Neural cell (in vitro differentiated cells): ENCODE measurements at regions not wholly inside any gene's neighbourhood (a gene's known extent, or its start where the extent isn't known, plus 50 kb on each side); places are given as distances from the start of the nearest gene placed in this dataset.

Experiments used
- H2AFZ ChIP-seq: fragments of 200-600, 300-800 bp; sonication (generic), shearing (Covaris generic); 2 replicates; pipeline ENCODE4 v1.6.0; 2014; ENCODE audit warnings: low read depth, mild to moderate bottlenecking, antibody characterized with exemption, low read length, moderate library complexity
- H3F3A ChIP-seq: fragments of 200-600 bp; shearing (Covaris generic); 2 replicates; pipeline ENCODE4 v1.6.1; 2016; ENCODE audit warnings: mild to moderate bottlenecking, moderate library complexity, mixed read lengths, antibody characterized with exemption, low read length; ENCODE audit not compliant: insufficient read depth, poor library complexity, severe bottlenecking
- H3K27ac ChIP-seq: fragments of 200-600, 300-800 bp; sonication (generic), shearing (Covaris generic); 2 replicates; pipeline ENCODE4 v1.5.1; 2014; ENCODE audit warnings: mild to moderate bottlenecking, low read length, moderate library complexity
- H3K27me3 ChIP-seq: fragments of 300-800, 200-600 bp; sonication (generic), shearing (Covaris generic); 2 replicates; pipeline ENCODE4 v1.6.0; 2014; ENCODE audit warnings: mild to moderate bottlenecking, low read depth, low read length, moderate library complexity; ENCODE audit not compliant: insufficient read depth
- H3K36me3 ChIP-seq: fragments of 300-800, 200-600 bp; sonication (generic), shearing (Covaris generic); 2 replicates; pipeline ENCODE4 v1.5.1; 2014; ENCODE audit warnings: mild to moderate bottlenecking, antibody characterized with exemption, low read length, moderate library complexity; ENCODE audit not compliant: insufficient read depth
- H3K4me2 ChIP-seq: fragments of 300-800, 200-600 bp; sonication (generic), shearing (Covaris generic); 2 replicates; pipeline ENCODE4 v1.6.0; 2014; ENCODE audit warnings: mild to moderate bottlenecking, low read length
- H3K4me3 ChIP-seq: fragments of 300-800, 200-600 bp; sonication (generic), shearing (Covaris generic); 2 replicates; pipeline ENCODE4 v1.5.1; 2014; ENCODE audit warnings: mild to moderate bottlenecking, low read length, moderate library complexity
- H3K79me2 ChIP-seq: fragments of 200-600 bp; shearing (Covaris generic); replicated peaks from 2 replicates; pipeline ENCODE4 v1.6.0; 2014; ENCODE audit warnings: mild to moderate bottlenecking, low read length, moderate library complexity; ENCODE audit not compliant: insufficient read depth
- H3K9ac ChIP-seq: fragments of 300-800, 200-600 bp; sonication (generic), shearing (Covaris generic); 2 replicates; pipeline ENCODE4 v1.6.1; 2016; ENCODE audit warnings: mild to moderate bottlenecking, low read length, mixed read lengths
- H3K9me2 ChIP-seq: fragments of 200-600 bp; shearing (Covaris generic); 2 replicates; pipeline ENCODE4 v1.6.1; 2016; ENCODE audit warnings: mild to moderate bottlenecking, low read length, mixed read lengths; ENCODE audit not compliant: insufficient read depth
- H3K9me3 ChIP-seq: fragments of 200-600, 300-800 bp; sonication (generic), shearing (Covaris generic); 2 replicates; pipeline ENCODE4 v1.6.1; 2016; ENCODE audit warnings: mild to moderate bottlenecking, mixed run types, low read length, moderate library complexity, mixed read lengths
- H4K20me1 ChIP-seq: fragments of 200-600 bp; shearing (Covaris generic); 2 replicates; pipeline ENCODE4 v1.6.1; 2016; ENCODE audit warnings: mild to moderate bottlenecking, mixed run types; ENCODE audit not compliant: insufficient read depth
- EP300 ChIP-seq: fragments of 450-650 bp; conservative IDR thresholded peaks from 2 replicates; pipeline ENCODE4 v1.6.1; 2014; ENCODE audit warnings: antibody characterized with exemption, mild to moderate bottlenecking, moderate library complexity; ENCODE audit not compliant: poor library complexity, severe bottlenecking
- EZH2 ChIP-seq: fragments of 200-600, 300-800 bp; shearing (Covaris generic), sonication (generic); IDR thresholded peaks from 2 replicates; pipeline ENCODE4 v1.6.1; 2014; ENCODE audit warnings: antibody characterized with exemption, low read length, borderline replicate concordance, mild to moderate bottlenecking; ENCODE audit not compliant: insufficient read depth, poor library complexity, severe bottlenecking
- MXI1 ChIP-seq: fragments of 450-650 bp; conservative IDR thresholded peaks from 2 replicates; pipeline ENCODE4 v1.6.1; 2014; ENCODE audit warnings: antibody characterized with exemption, mild to moderate bottlenecking; ENCODE audit not compliant: poor library complexity, severe bottlenecking
- POLR2AphosphoS5 ChIP-seq: IDR thresholded peaks from 2 replicates; pipeline ENCODE4 v1.6.1; 2012
- RAD21 ChIP-seq: fragments of 450-650 bp; conservative IDR thresholded peaks from 2 replicates; pipeline ENCODE4 v1.6.1; 2014; ENCODE audit warnings: antibody characterized with exemption, mild to moderate bottlenecking, moderate library complexity
- SMC3 ChIP-seq: fragments of 450-650 bp; conservative IDR thresholded peaks from 2 replicates; pipeline ENCODE4 v1.6.1; 2014; ENCODE audit warnings: antibody characterized with exemption, mild to moderate bottlenecking, moderate library complexity; ENCODE audit not compliant: poor library complexity
- TAF1 ChIP-seq: IDR thresholded peaks from 2 replicates; pipeline ENCODE4 v1.6.1; 2012; ENCODE audit warnings: low read depth
- TF ChIP-seq, protein P1 (sequence below): IDR thresholded peaks from 2 replicates; pipeline ENCODE4 v1.6.1; 2012; ENCODE audit warnings: borderline replicate concordance
- TF ChIP-seq, protein P2 (sequence below): fragments of 450-650 bp; IDR thresholded peaks from 2 replicates; pipeline ENCODE4 v1.5.1; 2014; ENCODE audit warnings: antibody characterized with exemption, mild to moderate bottlenecking, moderate library complexity; ENCODE audit not compliant: poor library complexity, severe bottlenecking

DNA sequence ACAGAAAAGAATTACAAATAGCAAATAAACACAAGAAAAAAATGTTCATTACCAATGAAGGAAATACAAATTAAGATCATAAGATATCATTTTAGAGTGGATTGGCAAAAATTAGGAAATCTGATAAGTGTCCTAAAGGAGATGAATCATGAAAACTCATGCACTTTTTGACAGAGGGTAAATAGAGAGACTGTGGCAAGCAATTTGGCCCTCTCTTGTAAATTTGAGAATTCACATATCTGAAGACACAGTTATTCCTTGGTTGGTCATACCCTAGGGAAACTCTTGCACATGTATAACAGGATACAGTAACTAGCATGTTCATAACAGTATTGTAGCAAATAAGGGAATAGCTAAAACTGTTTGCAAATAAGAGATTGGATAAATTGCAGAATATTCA, 246.0 kb upstream of the GADL1 start:
- Histone ChIP-seq H3K4me2 (no peak overlapping the region), H3K27me3 (no peaks in the 10 kb centered on the region), H2AFZ (no peak overlapping the region), H3K4me3 (no peak overlapping the region), H3K9me2 (no peaks in the 10 kb centered on the region), H3K9ac (no peak overlapping the region), H3F3A (no peaks in the 10 kb centered on the region), H3K9me3 (no peaks in the 10 kb centered on the region), H3K79me2 (no peaks in the 10 kb centered on the region), H3K36me3 (no peaks in the 10 kb centered on the region), H3K27ac (no peak overlapping the region), H4K20me1 (no peaks in the 10 kb centered on the region)
- TF ChIP-seq EP300, result no peak
- TF ChIP-seq POLR2AphosphoS5, result no peak
- no peak for TF ChIP-seq MXI1
- TF ChIP-seq, protein P1, sequence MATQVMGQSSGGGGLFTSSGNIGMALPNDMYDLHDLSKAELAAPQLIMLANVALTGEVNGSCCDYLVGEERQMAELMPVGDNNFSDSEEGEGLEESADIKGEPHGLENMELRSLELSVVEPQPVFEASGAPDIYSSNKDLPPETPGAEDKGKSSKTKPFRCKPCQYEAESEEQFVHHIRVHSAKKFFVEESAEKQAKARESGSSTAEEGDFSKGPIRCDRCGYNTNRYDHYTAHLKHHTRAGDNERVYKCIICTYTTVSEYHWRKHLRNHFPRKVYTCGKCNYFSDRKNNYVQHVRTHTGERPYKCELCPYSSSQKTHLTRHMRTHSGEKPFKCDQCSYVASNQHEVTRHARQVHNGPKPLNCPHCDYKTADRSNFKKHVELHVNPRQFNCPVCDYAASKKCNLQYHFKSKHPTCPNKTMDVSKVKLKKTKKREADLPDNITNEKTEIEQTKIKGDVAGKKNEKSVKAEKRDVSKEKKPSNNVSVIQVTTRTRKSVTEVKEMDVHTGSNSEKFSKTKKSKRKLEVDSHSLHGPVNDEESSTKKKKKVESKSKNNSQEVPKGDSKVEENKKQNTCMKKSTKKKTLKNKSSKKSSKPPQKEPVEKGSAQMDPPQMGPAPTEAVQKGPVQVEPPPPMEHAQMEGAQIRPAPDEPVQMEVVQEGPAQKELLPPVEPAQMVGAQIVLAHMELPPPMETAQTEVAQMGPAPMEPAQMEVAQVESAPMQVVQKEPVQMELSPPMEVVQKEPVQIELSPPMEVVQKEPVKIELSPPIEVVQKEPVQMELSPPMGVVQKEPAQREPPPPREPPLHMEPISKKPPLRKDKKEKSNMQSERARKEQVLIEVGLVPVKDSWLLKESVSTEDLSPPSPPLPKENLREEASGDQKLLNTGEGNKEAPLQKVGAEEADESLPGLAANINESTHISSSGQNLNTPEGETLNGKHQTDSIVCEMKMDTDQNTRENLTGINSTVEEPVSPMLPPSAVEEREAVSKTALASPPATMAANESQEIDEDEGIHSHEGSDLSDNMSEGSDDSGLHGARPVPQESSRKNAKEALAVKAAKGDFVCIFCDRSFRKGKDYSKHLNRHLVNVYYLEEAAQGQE, result no peak
- no peak for TF ChIP-seq SMC3
- no peak for TF ChIP-seq TAF1
- no peak for TF ChIP-seq EZH2
- TF ChIP-seq, protein P2, sequence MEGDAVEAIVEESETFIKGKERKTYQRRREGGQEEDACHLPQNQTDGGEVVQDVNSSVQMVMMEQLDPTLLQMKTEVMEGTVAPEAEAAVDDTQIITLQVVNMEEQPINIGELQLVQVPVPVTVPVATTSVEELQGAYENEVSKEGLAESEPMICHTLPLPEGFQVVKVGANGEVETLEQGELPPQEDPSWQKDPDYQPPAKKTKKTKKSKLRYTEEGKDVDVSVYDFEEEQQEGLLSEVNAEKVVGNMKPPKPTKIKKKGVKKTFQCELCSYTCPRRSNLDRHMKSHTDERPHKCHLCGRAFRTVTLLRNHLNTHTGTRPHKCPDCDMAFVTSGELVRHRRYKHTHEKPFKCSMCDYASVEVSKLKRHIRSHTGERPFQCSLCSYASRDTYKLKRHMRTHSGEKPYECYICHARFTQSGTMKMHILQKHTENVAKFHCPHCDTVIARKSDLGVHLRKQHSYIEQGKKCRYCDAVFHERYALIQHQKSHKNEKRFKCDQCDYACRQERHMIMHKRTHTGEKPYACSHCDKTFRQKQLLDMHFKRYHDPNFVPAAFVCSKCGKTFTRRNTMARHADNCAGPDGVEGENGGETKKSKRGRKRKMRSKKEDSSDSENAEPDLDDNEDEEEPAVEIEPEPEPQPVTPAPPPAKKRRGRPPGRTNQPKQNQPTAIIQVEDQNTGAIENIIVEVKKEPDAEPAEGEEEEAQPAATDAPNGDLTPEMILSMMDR, result no peak
- no peak for TF ChIP-seq RAD21

DNA sequence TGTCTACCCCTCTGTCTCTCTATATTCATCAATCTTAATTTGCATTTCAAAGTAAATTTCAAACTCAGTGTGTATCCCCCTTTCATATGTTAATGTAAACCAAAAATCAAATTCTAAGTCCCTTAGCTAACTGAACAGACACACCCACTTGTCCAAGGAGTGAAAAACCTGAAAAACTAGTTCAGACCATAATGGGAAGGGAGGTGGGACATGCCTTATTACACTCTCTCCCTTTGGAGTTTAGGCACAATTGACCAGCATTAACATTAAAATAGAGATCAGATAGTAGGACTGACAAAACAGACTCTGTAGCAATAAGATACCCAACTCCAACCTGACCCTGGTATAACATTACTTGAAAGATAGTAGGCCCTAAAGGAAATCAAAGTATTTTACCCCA, 247.7 kb upstream of the GADL1 start:
- H2AFZ ChIP-seq, result no peak overlapping the region
- no peaks in the 10 kb centered on the region for H3K9me3 ChIP-seq
- no peak overlapping the region for H3K4me2 ChIP-seq

More for the DNA sequence above, 247.7 kb upstream of the GADL1 start:
- H4K20me1 ChIP-seq, result no peaks in the 10 kb centered on the region
- H3F3A ChIP-seq, result no peaks in the 10 kb centered on the region
- H3K27me3 ChIP-seq, result no peaks in the 10 kb centered on the region
- H3K4me3 ChIP-seq, result no peak overlapping the region
- H3K79me2 ChIP-seq, result no peaks in the 10 kb centered on the region
- no peak overlapping the region for H3K27ac ChIP-seq
- no peaks in the 10 kb centered on the region for H3K36me3 ChIP-seq
- H3K9me2 ChIP-seq, result no peaks in the 10 kb centered on the region
- TF ChIP-seq TAF1 (no peak), MXI1 (no peak), SMC3 (no peak), EP300 (no peak), RAD21 (no peak), EZH2 (no peak), POLR2AphosphoS5 (no peak)
- TF ChIP-seq, protein P2, result no peak
- TF ChIP-seq, protein P1, result no peak
- H3K9ac ChIP-seq, result no peak overlapping the region
